ENCODE measurements at regions not wholly inside any gene's neighbourhood (a gene's known extent, or its start where the extent isn't known, plus 50 kb on each side); places are given as distances from the start of the nearest gene placed in this dataset.

DNA sequence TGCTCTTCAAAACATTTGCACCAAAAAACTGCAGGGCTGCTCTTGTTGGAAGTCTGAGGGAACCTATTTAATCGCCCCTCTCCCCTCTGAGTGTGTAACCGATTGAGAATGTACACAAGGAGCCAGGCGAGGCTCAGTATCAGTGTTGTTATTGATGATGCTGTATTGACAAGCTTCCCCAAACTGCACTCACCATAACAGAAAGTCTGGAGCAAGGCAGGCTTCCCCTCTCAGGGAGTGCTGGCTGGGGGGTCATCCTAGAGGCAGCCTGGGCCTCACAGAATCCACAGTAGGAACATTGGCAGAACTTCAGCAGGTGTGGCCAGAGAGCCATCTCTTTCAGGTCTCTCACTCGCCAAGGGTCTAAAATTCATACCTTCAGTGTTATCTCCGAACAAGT, 58.1 kb upstream of the TUNAR start:
- TF ChIP-seq, protein P1, sequence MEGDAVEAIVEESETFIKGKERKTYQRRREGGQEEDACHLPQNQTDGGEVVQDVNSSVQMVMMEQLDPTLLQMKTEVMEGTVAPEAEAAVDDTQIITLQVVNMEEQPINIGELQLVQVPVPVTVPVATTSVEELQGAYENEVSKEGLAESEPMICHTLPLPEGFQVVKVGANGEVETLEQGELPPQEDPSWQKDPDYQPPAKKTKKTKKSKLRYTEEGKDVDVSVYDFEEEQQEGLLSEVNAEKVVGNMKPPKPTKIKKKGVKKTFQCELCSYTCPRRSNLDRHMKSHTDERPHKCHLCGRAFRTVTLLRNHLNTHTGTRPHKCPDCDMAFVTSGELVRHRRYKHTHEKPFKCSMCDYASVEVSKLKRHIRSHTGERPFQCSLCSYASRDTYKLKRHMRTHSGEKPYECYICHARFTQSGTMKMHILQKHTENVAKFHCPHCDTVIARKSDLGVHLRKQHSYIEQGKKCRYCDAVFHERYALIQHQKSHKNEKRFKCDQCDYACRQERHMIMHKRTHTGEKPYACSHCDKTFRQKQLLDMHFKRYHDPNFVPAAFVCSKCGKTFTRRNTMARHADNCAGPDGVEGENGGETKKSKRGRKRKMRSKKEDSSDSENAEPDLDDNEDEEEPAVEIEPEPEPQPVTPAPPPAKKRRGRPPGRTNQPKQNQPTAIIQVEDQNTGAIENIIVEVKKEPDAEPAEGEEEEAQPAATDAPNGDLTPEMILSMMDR (conservative IDR thresholded peaks at IDR 0.05 in 1 of 2, IDR thresholded peaks at IDR 0.05 in 1 of 2; ENCODE audit: low read depth in 1 of 2, low read length in 2 of 2): no peak
- TF ChIP-seq EZH2 (IDR thresholded peaks at IDR 0.05; ENCODE audit: low read length, missing control alignments): no peak

All from fibroblast of lung (primary cell).